PC-9 (cell line): ENCODE measurements at regions not wholly inside any gene's neighbourhood (a gene's known extent, or its start where the extent isn't known, plus 50 kb on each side); places are given as distances from the start of the nearest gene placed in this dataset.

Experiments used
- BruUV-seq: library from RNA; stranded (reverse); fragments of 400-500 nt; replicated peaks from 2 replicates; lab custom pipeline; 2021; lab: Mats Ljungman, UMichigan
- CTCF ChIA-PET: fragments of 300-600 bp; sonication (Branson Sonifier 250); formaldehyde crosslinking; loops from one replicate; lab custom pipeline; 2022; ENCODE audit warnings: antibody characterized with exemption; lab: Charles Lee
- POLR2A ChIA-PET: fragments of 300-600 bp; sonication (Branson Sonifier 250); formaldehyde crosslinking; loops from one replicate; lab custom pipeline; 2022; ENCODE audit warnings: antibody characterized with exemption; ENCODE audit not compliant: unreplicated experiment; lab: Charles Lee
- DNase-seq, 2 experiments: peaks; one replicate each; pipeline versions ENCODE4 v3.0.0 to v3.0.0-alpha.2; 2015 to 2022; ENCODE audit warnings: mixed read lengths in 1 of 2
- H2AFZ ChIP-seq: fragments of 200-600 bp; sonication (generic); 2 replicates; pipeline ENCODE4 v1.8.1; 2017; ENCODE audit warnings: antibody characterized with exemption
- H3F3A ChIP-seq: fragments of 200-600 bp; sonication (generic); 2 replicates; pipeline ENCODE4 v1.8.1; 2017; ENCODE audit warnings: antibody characterized with exemption, mild to moderate bottlenecking, low read depth; ENCODE audit not compliant: insufficient read depth
- H3K27ac ChIP-seq: fragments of 200-600 bp; sonication (generic); 2 replicates; pipeline ENCODE4 v1.6.1; 2016; ENCODE audit warnings: mixed run types
- H3K27me3 ChIP-seq: fragments of 200-600 bp; sonication (generic); 2 replicates; pipeline ENCODE4 v1.6.1; 2016; ENCODE audit warnings: low read depth, mixed run types; ENCODE audit not compliant: insufficient read depth
- H3K36me3 ChIP-seq: fragments of 200-600 bp; sonication (generic); 2 replicates; pipeline ENCODE4 v1.6.1; 2016; ENCODE audit warnings: low read depth, mixed run types
- H3K4me1 ChIP-seq: fragments of 200-600 bp; sonication (generic); replicated peaks from 2 replicates; pipeline ENCODE4 v1.6.1; 2016; ENCODE audit warnings: mixed run types; ENCODE audit not compliant: insufficient read depth
- H3K4me2 ChIP-seq: fragments of 200-600 bp; sonication (generic); 2 replicates; pipeline ENCODE4 v1.6.1; 2017; ENCODE audit warnings: mixed run types
- H3K4me3 ChIP-seq: fragments of 200-600 bp; sonication (generic); 2 replicates; pipeline ENCODE4 v1.6.1; 2016; ENCODE audit warnings: mixed run types
- H3K79me2 ChIP-seq: fragments of 200-600 bp; sonication (generic); 2 replicates; pipeline ENCODE4 v1.6.1; 2017; ENCODE audit warnings: low read depth, mixed run types
- H3K9me2 ChIP-seq: fragments of 200-600 bp; sonication (generic); 2 replicates; pipeline ENCODE4 v1.8.1; 2017; ENCODE audit warnings: mild to moderate bottlenecking; ENCODE audit not compliant: insufficient read depth
- H3K9me3 ChIP-seq: fragments of 200-600 bp; sonication (generic); 2 replicates; pipeline ENCODE4 v1.8.1; 2016; ENCODE audit warnings: low read depth; ENCODE audit not compliant: insufficient read depth
- H4K20me1 ChIP-seq: fragments of 200-600 bp; sonication (generic); 2 replicates; pipeline ENCODE4 v1.8.1; 2017; ENCODE audit not compliant: insufficient read depth
- EZH2 ChIP-seq: fragments of 200-600 bp; sonication (generic); IDR thresholded peaks from 2 replicates; pipeline ENCODE4 v1.8.0; 2017; ENCODE audit warnings: antibody characterized with exemption, low read depth
- intact Hi-C: fragments of 100-400 bp; cut with micrococcal nuclease; formaldehyde crosslinking; loops from one replicate; pipeline ENCODE4 v1.10.0; 2022; ENCODE audit not compliant: unreplicated experiment
- TF ChIP-seq, protein P1 (sequence below): fragments of 200-600 bp; sonication (generic); conservative IDR thresholded peaks from 2 replicates; pipeline ENCODE4 v1.6.1; 2017; ENCODE audit warnings: mixed run types, antibody characterized with exemption, mild to moderate bottlenecking, moderate library complexity

GRCh38 chr20:58054780-58055373 lies 173.6 kb downstream of the ANKRD60 start:
- POLR2A ChIA-PET, result no interaction called here

GRCh38 chr20:58054082-58054779 lies 174.2 kb downstream of the ANKRD60 start:
- no peaks in the 10 kb centered on the region for H3K36me3 ChIP-seq
- no peak overlapping the region for H2AFZ ChIP-seq
- no peak for DNase-seq
- BruUV-seq, result no TSS peak
- H3K79me2 ChIP-seq, result no peaks in the 10 kb centered on the region
- no peak overlapping the region for H3K4me3 ChIP-seq
- POLR2A ChIA-PET, result no interaction called here
- TF ChIP-seq, protein P1, sequence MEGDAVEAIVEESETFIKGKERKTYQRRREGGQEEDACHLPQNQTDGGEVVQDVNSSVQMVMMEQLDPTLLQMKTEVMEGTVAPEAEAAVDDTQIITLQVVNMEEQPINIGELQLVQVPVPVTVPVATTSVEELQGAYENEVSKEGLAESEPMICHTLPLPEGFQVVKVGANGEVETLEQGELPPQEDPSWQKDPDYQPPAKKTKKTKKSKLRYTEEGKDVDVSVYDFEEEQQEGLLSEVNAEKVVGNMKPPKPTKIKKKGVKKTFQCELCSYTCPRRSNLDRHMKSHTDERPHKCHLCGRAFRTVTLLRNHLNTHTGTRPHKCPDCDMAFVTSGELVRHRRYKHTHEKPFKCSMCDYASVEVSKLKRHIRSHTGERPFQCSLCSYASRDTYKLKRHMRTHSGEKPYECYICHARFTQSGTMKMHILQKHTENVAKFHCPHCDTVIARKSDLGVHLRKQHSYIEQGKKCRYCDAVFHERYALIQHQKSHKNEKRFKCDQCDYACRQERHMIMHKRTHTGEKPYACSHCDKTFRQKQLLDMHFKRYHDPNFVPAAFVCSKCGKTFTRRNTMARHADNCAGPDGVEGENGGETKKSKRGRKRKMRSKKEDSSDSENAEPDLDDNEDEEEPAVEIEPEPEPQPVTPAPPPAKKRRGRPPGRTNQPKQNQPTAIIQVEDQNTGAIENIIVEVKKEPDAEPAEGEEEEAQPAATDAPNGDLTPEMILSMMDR, result no peak
- no peak for TF ChIP-seq EZH2
- no peaks in the 10 kb centered on the region for H3K27me3 ChIP-seq
- H3K9me3 ChIP-seq, result peaks cover 11% of the 10 kb centered on the region
- H3K9me2 ChIP-seq, result no peaks in the 10 kb centered on the region
- no peak overlapping the region for H3K4me2 ChIP-seq
- intact Hi-C loops, result no loop called here
- no peak overlapping the region for H3K27ac ChIP-seq
- H3F3A ChIP-seq, result no peaks in the 10 kb centered on the region
- H4K20me1 ChIP-seq, result no peaks in the 10 kb centered on the region
- H3K4me1 ChIP-seq, result no peaks in the 10 kb centered on the region
- CTCF ChIA-PET, result no interaction called here

More at GRCh38 chr20:58054780-58055373, 173.6 kb downstream of the ANKRD60 start:
- Histone ChIP-seq H3K9me2 (no peaks in the 10 kb centered on the region), H3K36me3 (no peaks in the 10 kb centered on the region), H3F3A (no peaks in the 10 kb centered on the region), H3K9me3 (peaks cover 11% of the 10 kb centered on the region), H3K4me1 (no peaks in the 10 kb centered on the region), H3K27ac (no peak overlapping the region), H3K79me2 (no peaks in the 10 kb centered on the region), H3K4me3 (no peak overlapping the region), H3K27me3 (no peaks in the 10 kb centered on the region), H2AFZ (no peak overlapping the region), H3K4me2 (no peak overlapping the region), H4K20me1 (no peaks in the 10 kb centered on the region)
- BruUV-seq, result no TSS peak
- intact Hi-C loops, result no loop called here
- CTCF ChIA-PET, result no interaction called here
- no peak for DNase-seq
- TF ChIP-seq EZH2, result no peak
- TF ChIP-seq, protein P1, result no peak

DNA sequence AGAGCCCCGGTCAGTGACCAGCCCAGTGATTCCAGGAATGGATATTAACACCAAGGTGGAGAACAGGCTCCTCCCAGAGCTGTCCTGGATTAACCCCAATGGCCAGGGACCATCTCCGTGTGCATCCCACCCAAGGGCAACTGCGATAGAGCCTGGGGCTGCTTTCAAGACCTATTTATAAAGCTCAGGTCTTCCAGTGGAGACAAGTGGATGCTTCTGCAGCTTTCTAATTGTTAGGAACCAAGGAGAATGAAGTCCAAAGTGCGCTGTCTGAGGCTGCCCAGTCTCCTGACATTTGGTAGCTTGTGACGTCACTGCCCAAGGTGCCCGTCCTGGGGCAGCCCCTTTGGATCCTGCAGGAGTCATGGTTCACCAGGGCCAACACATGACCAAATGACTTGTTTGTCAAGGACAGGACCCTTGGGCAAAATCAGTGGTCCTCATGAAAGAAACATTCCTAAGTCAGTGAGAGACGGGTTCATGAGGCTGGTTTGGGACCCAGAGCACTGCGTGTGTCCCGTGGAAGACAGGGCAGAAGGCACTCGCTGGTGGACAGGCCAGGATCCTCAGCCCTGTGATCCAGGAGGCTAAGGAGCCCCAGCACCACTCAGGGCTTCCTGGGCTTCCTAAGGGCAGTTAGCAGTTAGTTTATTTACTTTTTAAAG lies 174.9 kb downstream of the ANKRD60 start:
- TF ChIP-seq, protein P1, result no peak
- no peak for TF ChIP-seq EZH2
- no peak for DNase-seq
- Histone ChIP-seq H3F3A (no peaks in the 10 kb centered on the region), H3K36me3 (no peaks in the 10 kb centered on the region), H3K4me1 (no peaks in the 10 kb centered on the region), H3K4me2 (no peak overlapping the region), H3K79me2 (no peaks in the 10 kb centered on the region), H3K9me2 (no peaks in the 10 kb centered on the region), H3K9me3 (peaks cover 11% of the 10 kb centered on the region), H3K4me3 (no peak overlapping the region), H3K27me3 (no peaks in the 10 kb centered on the region), H4K20me1 (no peaks in the 10 kb centered on the region), H3K27ac (no peak overlapping the region), H2AFZ (no peak overlapping the region)
- intact Hi-C loops, result no loop called here
- no TSS peak for BruUV-seq
- ChIA-PET CTCF (no interaction called here), POLR2A (no interaction called here)
